T-helper 1 cell treated with Interleukin-12 subunit alpha and Interleukin-12 subunit beta and Interleukin-4 antibody, amounts not matched to agents 30 μg/mL and 1 μg/mL, for 36 hours (primary cell): ENCODE measurements at regions not wholly inside any gene's neighbourhood (a gene's known extent, or its start where the extent isn't known, plus 50 kb on each side); places are given as distances from the start of the nearest gene placed in this dataset.

ENCODE experiments used
- H3K27ac Mint-ChIP-seq: one replicate; pipeline ENCODE4 v1.8.0; 2021; ENCODE audit warnings: mild to moderate bottlenecking, mixed read lengths
- H3K27me3 Mint-ChIP-seq: one replicate; pipeline ENCODE4 v1.8.0; 2021; ENCODE audit warnings: low read depth, mixed read lengths
- H3K36me3 Mint-ChIP-seq: one replicate; pipeline ENCODE4 v1.8.0; 2021; ENCODE audit warnings: low read depth, mixed read lengths
- H3K4me1 Mint-ChIP-seq: one replicate; pipeline ENCODE4 v1.8.0; 2021; ENCODE audit warnings: low read depth, mixed read lengths
- H3K4me3 Mint-ChIP-seq: one replicate; pipeline ENCODE4 v1.8.0; 2021; ENCODE audit warnings: mild to moderate bottlenecking, moderate library complexity, mixed read lengths
- H3K9me3 Mint-ChIP-seq: one replicate; pipeline ENCODE4 v1.8.0; 2021; ENCODE audit warnings: mixed read lengths

GRCh38 chr3:116930786-116931185 lies 221.2 kb downstream of the TUSC7 start:
- H3K27ac Mint-ChIP-seq, result no peak overlapping the region
- H3K36me3 Mint-ChIP-seq, result no peaks in the 10 kb centered on the region
- H3K9me3 Mint-ChIP-seq, result peaks cover 19% of the 10 kb centered on the region
- H3K4me3 Mint-ChIP-seq, result no peak overlapping the region
- no peaks in the 10 kb centered on the region for H3K4me1 Mint-ChIP-seq
- no peaks in the 10 kb centered on the region for H3K27me3 Mint-ChIP-seq

- H3K9me3 Mint-ChIP-seq, result peaks cover 4% of the 10 kb centered on the region
- no peak overlapping the region for H3K27ac Mint-ChIP-seq
- H3K4me3 Mint-ChIP-seq, result no peak overlapping the region
Observed at GRCh38 chr3:116939091-116939490, 229.5 kb downstream of the TUSC7 start.

GRCh38 chr3:116939550-116939949 lies 230.0 kb downstream of the TUSC7 start:
- H3K27ac Mint-ChIP-seq, result no peak overlapping the region
- peaks cover 4% of the 10 kb centered on the region for H3K9me3 Mint-ChIP-seq
- H3K27me3 Mint-ChIP-seq, result no peaks in the 10 kb centered on the region
- no peak overlapping the region for H3K4me3 Mint-ChIP-seq
- no peaks in the 10 kb centered on the region for H3K36me3 Mint-ChIP-seq
- H3K4me1 Mint-ChIP-seq, result no peaks in the 10 kb centered on the region

More at GRCh38 chr3:116939091-116939490, 229.5 kb downstream of the TUSC7 start:
- no peaks in the 10 kb centered on the region for H3K27me3 Mint-ChIP-seq
- no peaks in the 10 kb centered on the region for H3K36me3 Mint-ChIP-seq
- no peaks in the 10 kb centered on the region for H3K4me1 Mint-ChIP-seq

- Mint-ChIP-seq H3K36me3 (no peaks in the 10 kb centered on the region), H3K9me3 (peaks cover 4% of the 10 kb centered on the region), H3K27me3 (no peaks in the 10 kb centered on the region), H3K27ac (no peak overlapping the region), H3K4me1 (no peaks in the 10 kb centered on the region), H3K4me3 (no peak overlapping the region)
Observed at GRCh38 chr3:116940719-116941118, 231.1 kb downstream of the TUSC7 start.

- Mint-ChIP-seq H3K36me3 (no peaks in the 10 kb centered on the region), H3K4me3 (no peak overlapping the region), H3K9me3 (peaks cover 4% of the 10 kb centered on the region), H3K27ac (no peak overlapping the region), H3K27me3 (no peaks in the 10 kb centered on the region), H3K4me1 (no peaks in the 10 kb centered on the region)
Observed at GRCh38 chr3:116946376-116946775, 236.8 kb downstream of the TUSC7 start.

- Mint-ChIP-seq H3K9me3 (peaks cover 4% of the 10 kb centered on the region), H3K36me3 (no peaks in the 10 kb centered on the region), H3K27me3 (no peaks in the 10 kb centered on the region), H3K4me3 (no peak overlapping the region), H3K4me1 (no peaks in the 10 kb centered on the region), H3K27ac (no peak overlapping the region)
Observed at GRCh38 chr3:116947148-116947547, 237.6 kb downstream of the TUSC7 start.

- H3K4me1 Mint-ChIP-seq, result no peaks in the 10 kb centered on the region
- no peaks in the 10 kb centered on the region for H3K27me3 Mint-ChIP-seq
- H3K27ac Mint-ChIP-seq, result no peak overlapping the region
- H3K4me3 Mint-ChIP-seq, result no peak overlapping the region
- H3K9me3 Mint-ChIP-seq, result peaks cover 4% of the 10 kb centered on the region
- no peaks in the 10 kb centered on the region for H3K36me3 Mint-ChIP-seq
Observed at GRCh38 chr3:116947809-116948208, 238.2 kb downstream of the TUSC7 start.

GRCh38 chr3:116950301-116951055 lies 240.9 kb downstream of the TUSC7 start:
- Mint-ChIP-seq H3K4me3 (no peak overlapping the region), H3K9me3 (peaks cover 6% of the 10 kb centered on the region), H3K27me3 (no peaks in the 10 kb centered on the region), H3K36me3 (no peaks in the 10 kb centered on the region), H3K4me1 (no peaks in the 10 kb centered on the region), H3K27ac (no peak overlapping the region)

GRCh38 chr3:116951610-116952009 lies 242.0 kb downstream of the TUSC7 start:
- Mint-ChIP-seq H3K27ac (no peak overlapping the region), H3K36me3 (no peaks in the 10 kb centered on the region)

GRCh38 chr3:116958291-116958690 lies 248.7 kb downstream of the TUSC7 start:
- peaks cover 6% of the 10 kb centered on the region for H3K9me3 Mint-ChIP-seq
- H3K4me1 Mint-ChIP-seq, result no peaks in the 10 kb centered on the region
- H3K4me3 Mint-ChIP-seq, result no peak overlapping the region

More at GRCh38 chr3:116951610-116952009, 242.0 kb downstream of the TUSC7 start:
- Mint-ChIP-seq H3K4me1 (no peaks in the 10 kb centered on the region), H3K9me3 (peaks cover 6% of the 10 kb centered on the region), H3K4me3 (no peak overlapping the region), H3K27me3 (no peaks in the 10 kb centered on the region)

GRCh38 chr3:116961106-116961505 lies 251.5 kb downstream of the TUSC7 start:
- Mint-ChIP-seq H3K4me3 (no peak overlapping the region), H3K27ac (no peak overlapping the region), H3K4me1 (no peaks in the 10 kb centered on the region), H3K9me3 (no peaks in the 10 kb centered on the region), H3K36me3 (no peaks in the 10 kb centered on the region), H3K27me3 (no peaks in the 10 kb centered on the region)

More at GRCh38 chr3:116958291-116958690, 248.7 kb downstream of the TUSC7 start:
- Mint-ChIP-seq H3K27ac (no peak overlapping the region), H3K36me3 (no peaks in the 10 kb centered on the region), H3K27me3 (no peaks in the 10 kb centered on the region)

GRCh38 chr3:116963802-116964201 lies 254.2 kb downstream of the TUSC7 start:
- Mint-ChIP-seq H3K4me1 (no peaks in the 10 kb centered on the region), H3K9me3 (no peaks in the 10 kb centered on the region), H3K27me3 (no peaks in the 10 kb centered on the region), H3K36me3 (no peaks in the 10 kb centered on the region), H3K4me3 (no peak overlapping the region), H3K27ac (no peak overlapping the region)

GRCh38 chr3:116966649-116967048 lies 257.1 kb downstream of the TUSC7 start:
- H3K27ac Mint-ChIP-seq, result no peak overlapping the region
- H3K27me3 Mint-ChIP-seq, result no peaks in the 10 kb centered on the region
- no peak overlapping the region for H3K4me3 Mint-ChIP-seq
- no peaks in the 10 kb centered on the region for H3K36me3 Mint-ChIP-seq
- no peaks in the 10 kb centered on the region for H3K9me3 Mint-ChIP-seq
- no peaks in the 10 kb centered on the region for H3K4me1 Mint-ChIP-seq

GRCh38 chr3:116969135-116969534 lies 259.6 kb downstream of the TUSC7 start:
- no peaks in the 10 kb centered on the region for H3K27me3 Mint-ChIP-seq
- no peak overlapping the region for H3K4me3 Mint-ChIP-seq
- H3K27ac Mint-ChIP-seq, result no peak overlapping the region
- H3K9me3 Mint-ChIP-seq, result no peaks in the 10 kb centered on the region
- no peaks in the 10 kb centered on the region for H3K36me3 Mint-ChIP-seq
- H3K4me1 Mint-ChIP-seq, result no peaks in the 10 kb centered on the region

- Mint-ChIP-seq H3K27me3 (no peaks in the 10 kb centered on the region), H3K36me3 (no peaks in the 10 kb centered on the region), H3K9me3 (no peaks in the 10 kb centered on the region), H3K4me1 (no peaks in the 10 kb centered on the region), H3K27ac (no peak overlapping the region), H3K4me3 (no peak overlapping the region)
Observed at GRCh38 chr3:116969646-116970045, 260.1 kb downstream of the TUSC7 start.
